Stomach (tissue), 4 donors: ENCODE measurements at regions not wholly inside any gene's neighbourhood (a gene's known extent, or its start where the extent isn't known, plus 50 kb on each side); places are given as distances from the start of the nearest gene placed in this dataset.

ENCODE experiments used
- CTCF ChIP-seq, 7 experiments: fragments of 450-650 bp in 4 of 7; fragments of 200-600 bp in 3 of 7; sonication (generic) in 3 of 7; IDR thresholded peaks; one replicate each; pipeline ENCODE4 v1.5.1; 2016 to 2019; ENCODE audit warnings: antibody characterized with exemption in 7 of 7, control low read depth in 2 of 7, mild to moderate bottlenecking in 1 of 7
- EP300 ChIP-seq: sonication (generic); formaldehyde crosslinking; IDR thresholded peaks from one replicate; pipeline ENCODE4 v1.6.1; 2017; ENCODE audit warnings: antibody characterized with exemption
- POLR2A ChIP-seq, 4 donors: fragments of 450-650 bp; IDR thresholded peaks; one replicate each; pipeline ENCODE4 v1.6.1; 2016; ENCODE audit warnings: antibody characterized with exemption in 4 of 4, control low read depth in 2 of 4, mild to moderate bottlenecking in 1 of 4, moderate library complexity in 1 of 4

GRCh38 chr4:173998471-173999144, 284.9 kb downstream of the FBXO8 start:
- TF ChIP-seq CTCF (IDR thresholded peaks at IDR 0.05), result no peak
- no peak for TF ChIP-seq EP300
- no peak for TF ChIP-seq POLR2A (IDR thresholded peaks at IDR 0.05)
